Dermis blood vessel endothelial cell (primary cell): ENCODE measurements at regions not wholly inside any gene's neighbourhood (a gene's known extent, or its start where the extent isn't known, plus 50 kb on each side); places are given as distances from the start of the nearest gene placed in this dataset.
A peak's percentile ranks its signal among the peaks of the same experiment; 100 is the strongest.
"Not testable (repeated sequence)": the region's sequence is repeated elsewhere in the genome, so short reads cannot be mapped to it uniquely, and the experiment has no call there.

Source experiments
- DNase-seq: peaks from one replicate; pipeline ENCODE4 v3.0.0; 2010

DNA sequence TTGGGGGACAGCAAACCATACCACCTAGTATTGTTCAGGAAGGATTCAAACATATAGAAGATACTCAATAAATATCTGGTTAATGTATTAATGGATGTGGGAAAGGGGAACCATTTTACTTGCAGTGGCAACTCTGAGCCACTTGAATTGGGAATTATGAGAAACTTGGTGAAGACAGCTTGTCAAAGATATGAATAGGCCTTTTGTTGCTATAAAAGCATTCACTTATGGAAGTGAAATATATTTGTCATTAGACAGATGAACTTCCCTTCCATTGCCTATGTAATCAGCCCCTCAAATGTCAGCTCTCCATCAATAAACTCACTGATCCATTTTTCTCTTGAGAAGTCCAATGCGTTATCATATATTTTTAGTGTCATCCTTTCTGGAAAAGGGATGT is 56.1 kb downstream of the GPR85 start:
- no peak for DNase-seq

DNA sequence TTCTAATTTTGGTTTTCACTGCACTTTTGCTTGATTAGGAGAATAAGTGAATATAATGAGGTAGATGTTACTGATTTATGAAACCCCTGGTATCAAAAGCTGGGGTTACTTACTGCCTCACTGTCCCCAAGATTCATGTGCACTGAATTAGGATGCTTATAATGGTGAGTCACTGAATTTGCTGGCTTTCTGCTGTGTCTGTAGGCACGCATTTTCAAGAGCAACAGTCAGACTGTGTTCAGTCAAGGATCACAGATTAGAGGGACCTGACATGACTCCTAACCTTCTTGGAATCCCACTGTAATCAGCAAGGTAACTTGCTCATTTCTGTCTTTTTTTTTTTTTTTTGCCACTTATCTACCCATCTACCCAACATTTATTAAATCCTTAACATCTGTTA is 59.7 kb downstream of the GPR85 start:
- DNase-seq: no peak

DNA sequence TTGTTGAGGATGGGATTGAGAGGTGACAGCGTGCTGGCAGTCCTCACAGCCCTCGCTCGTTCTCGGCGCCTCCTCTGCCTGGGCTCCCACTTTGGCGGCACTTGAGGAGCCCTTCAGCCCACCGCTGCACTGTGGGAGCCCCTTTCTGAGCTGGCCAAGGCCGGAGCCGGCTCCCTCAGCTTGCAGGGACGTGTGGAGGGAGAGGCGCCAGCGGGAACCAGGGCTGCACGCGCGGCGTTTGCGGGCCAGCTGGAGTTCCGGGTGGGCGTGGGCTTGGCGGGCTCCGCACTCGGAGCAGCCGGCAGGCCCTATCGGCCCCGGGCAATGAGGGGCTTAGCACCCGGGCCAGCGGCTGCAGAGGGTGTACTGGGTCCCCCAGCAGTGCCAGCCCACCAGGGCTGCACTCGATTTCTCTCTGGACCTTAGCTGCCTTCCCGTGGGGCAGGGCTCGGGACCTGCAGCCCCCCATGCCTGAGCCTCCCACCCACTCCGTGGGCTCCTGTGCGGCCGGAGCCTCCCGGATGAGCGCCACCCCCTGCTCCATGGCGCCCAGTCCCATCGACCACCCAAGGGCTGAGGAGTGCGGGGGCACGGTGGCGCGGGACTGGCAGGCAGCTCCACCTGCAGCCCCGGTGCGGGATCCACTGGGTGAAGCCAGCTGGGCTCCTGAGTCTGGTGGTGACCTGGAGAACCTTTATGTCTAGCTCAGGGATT is 69.3 kb downstream of the GPR85 start:
- DNase-seq: not testable (repeated sequence)

DNA sequence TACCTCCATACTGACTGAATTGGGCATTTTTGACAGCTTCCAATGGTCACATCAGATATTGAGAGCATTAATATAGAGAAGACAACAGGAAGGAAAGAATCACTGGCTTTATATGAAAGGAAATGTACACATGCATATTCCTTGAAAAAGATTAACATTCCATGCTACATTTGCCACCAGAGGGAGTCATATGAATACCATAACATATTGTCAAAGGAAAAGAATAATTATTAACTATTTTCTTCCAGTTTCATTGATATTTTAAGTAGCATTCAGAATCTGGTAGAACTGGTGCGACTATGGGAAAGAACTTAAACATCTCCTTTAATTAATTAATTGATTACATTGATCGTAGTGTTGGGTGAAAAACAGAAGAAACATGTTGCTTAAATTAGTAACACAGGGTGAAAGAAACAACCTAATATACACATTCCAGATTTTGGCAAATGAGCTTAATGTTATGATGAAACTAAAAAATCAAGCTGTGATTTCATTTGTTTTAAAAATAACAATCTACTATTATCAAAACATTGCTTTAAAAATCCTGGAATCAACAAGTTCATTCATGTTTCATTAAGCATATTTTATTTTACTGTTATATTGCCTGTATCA is 71.5 kb downstream of the GPR85 start:
- peak; percentile 59 for DNase-seq

DNA sequence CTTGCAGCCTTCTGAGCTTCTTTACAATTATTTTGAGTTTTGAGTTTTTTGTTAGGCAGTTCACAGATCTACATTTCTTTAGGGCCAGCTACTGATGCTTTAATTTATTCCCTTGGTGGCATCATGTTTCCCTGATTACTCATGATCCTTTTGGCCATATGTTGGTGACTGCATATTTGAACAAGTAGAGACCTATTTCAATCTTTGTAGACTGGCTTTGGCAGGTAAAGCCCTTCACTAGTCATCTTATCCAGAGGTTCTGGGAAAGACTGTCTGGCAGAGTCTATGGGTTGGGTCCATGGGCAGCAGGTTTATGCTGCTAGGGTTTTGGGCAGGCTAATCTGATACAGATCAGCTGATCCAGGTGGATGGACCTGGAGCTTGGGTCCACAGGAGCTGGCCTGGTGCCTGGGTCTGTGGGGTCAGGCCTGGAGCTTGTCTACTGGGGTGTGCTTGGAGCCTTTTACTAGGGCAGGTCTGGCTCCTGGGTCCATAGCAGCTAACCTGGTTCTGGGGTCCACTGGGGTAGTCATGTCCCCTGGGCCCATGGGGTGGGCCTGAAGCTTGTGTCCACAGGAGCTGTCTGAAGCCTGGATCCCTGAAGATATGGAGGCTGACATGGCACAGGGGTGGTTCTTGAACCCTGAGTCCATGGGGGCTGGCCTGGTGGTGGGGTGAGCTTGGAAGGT is 72.7 kb downstream of the GPR85 start:
- DNase-seq: no peak

DNA sequence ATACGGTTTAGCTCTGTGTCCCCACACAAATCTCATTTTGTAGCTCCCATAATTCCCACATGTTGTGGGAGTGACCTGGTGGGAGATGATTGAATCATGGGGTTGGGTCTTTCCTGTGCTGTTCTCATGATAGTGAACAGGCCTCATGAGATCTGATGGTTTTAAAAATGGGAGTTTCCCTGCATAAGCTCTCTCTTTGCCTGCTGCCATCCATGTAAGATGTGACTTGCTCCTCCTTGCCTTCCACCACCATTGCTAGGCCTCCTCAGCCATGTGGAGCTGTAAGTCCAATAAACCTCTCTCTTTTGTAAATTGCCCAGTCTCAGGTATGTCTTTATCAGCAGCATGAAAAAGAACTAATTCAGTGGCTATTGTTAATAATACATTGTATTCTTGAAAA is 73.8 kb downstream of the GPR85 start:
- DNase-seq: not testable (repeated sequence)

DNA sequence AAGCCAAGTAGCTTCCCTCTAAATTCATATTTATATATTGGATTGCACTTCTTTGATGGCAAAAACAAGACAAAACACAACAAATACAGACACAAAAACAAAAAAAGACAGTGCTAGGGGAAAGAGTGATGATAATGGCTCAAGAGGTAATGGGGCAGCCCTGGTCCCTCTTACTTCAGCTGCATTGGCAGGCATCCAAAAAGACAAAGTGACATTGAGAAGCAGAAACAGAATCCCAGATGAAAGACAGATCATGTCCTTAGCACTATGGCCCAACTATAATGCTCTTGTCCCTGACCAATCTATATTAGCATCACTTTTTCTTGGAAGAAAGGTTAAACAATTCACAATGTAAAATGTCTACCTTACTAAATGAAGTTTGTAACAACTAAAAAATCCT is 76.2 kb downstream of the GPR85 start:
- DNase-seq: no peak

DNA sequence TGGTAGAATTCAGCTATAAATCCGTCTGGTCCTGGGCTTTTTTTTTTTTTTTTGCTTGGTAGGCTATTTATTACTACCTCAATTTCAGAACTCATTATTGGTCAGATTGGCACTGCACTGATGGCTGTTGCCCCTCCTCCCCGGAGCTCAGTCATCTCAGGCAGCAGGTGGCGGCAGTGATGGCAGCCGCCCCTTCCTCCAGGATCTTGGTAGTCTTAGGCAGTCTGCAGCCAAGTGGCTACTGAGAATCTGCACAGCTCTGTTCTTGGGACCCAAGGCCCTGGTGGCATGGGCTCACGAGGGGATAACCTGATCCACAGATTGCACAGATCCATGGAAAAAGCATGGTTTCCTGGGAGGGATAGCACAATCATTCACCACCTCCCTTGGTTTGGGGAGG is 77.9 kb downstream of the GPR85 start:
- no peak for DNase-seq

DNA sequence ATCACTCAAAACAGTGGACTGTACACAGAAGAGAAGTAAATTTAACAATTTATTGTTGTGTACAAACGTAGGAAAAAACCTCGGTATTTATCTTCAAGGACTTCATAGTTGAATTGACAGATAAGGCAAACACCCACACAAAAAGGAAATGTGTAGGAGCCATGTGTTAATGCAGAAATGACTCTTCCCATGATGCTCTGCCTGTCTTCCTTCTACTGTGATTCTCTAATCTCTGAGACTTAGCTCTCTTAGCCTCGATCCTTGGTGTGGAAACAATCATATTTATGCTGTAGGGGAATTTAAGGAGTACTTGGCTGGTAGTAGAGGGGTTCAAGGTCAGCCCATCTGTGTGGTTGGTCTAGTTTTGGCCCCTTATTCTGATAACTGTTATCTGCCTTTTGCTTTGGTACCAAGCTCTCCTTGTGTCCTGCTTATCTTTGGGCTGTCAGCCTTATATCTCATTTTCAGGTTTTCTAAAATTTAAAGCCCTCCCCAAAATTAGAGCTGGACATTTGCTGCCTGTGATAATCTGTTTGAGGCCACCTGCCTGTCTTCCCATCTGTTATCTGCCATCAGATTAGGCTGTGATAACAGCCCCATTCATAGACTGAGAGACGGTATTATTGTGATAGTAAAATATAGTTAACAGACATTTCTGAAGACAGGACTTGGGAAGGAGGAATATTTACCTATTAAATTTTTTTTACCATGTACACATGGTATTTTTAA is 81.7 kb downstream of the GPR85 start:
- no peak for DNase-seq

DNA sequence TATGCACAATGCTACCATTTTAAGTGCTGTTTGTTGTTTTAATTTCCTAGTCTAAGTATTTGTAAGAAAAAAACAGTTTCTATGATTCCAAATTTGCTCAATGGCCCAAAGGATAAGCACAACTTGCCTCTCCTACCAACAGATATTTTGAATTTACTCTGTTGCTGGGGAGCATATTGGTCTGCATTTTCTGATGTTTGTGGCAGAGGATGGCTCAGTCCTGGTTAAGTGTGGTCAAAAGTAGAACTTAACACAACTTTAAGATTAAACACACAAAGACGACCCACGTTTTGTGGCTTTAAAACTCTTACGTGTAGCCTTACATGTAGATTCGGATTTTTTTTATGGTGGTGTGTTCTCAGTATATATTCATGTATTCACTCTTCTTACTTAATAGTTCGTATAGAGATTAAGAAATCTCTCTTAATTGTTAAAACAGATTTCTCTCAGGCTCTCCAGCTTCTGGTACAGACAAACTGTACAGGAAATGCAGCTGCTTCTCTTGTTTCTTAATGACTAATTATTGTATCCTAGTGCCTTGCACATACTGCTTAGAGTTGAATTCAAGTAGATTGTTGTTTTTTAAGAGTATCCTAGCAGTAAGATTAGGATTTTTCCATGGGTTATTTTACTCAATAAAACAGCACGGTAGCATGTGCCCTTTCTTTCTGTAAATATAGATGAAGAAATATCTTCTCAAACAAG is 86.2 kb downstream of the GPR85 start:
- DNase-seq: no peak

DNA sequence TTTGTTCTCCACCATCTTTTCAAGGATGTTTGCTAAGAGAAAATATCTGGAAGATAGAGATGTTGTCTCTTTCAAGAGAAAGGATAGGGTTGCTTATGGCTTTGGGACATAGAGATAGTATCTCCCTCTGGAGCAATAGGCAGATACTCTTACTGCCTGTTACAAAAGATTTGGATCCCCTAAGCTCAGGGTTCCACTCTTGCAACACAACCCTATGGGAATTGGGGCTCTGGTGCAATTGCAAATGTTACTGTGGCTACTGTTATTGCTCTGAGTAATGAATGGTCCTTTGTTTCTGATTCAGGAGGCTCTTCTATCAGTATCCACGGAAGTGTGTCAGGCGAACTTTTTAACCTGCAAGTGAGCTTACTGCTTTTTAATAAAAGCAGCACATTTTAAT is 88.8 kb downstream of the GPR85 start:
- DNase-seq: no peak

DNA sequence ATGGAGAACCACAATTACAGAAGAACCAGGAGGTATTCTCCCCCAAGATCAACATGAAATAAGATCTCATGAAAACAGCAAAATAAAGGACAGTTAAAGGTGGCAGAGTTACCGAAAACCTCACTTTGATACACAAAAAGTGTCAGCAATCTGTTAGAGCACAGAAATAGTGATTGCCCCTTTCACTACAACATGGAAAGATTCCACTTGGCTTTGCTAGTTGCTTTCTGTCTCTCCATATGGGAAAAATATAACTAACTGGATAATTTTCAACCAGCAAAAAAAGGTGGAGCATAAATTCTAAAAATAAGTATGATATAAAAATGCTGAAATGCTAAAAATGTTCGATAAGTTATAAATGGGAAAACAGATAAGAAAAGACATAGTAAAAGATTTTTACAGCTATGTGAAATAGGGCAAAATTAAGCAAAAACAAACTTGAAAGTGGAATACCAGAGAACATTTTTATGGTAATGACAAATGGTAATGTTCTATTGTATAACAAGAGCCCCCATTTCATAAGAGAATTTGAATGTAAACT is 90.2 kb downstream of the GPR85 start:
- no peak for DNase-seq

DNA sequence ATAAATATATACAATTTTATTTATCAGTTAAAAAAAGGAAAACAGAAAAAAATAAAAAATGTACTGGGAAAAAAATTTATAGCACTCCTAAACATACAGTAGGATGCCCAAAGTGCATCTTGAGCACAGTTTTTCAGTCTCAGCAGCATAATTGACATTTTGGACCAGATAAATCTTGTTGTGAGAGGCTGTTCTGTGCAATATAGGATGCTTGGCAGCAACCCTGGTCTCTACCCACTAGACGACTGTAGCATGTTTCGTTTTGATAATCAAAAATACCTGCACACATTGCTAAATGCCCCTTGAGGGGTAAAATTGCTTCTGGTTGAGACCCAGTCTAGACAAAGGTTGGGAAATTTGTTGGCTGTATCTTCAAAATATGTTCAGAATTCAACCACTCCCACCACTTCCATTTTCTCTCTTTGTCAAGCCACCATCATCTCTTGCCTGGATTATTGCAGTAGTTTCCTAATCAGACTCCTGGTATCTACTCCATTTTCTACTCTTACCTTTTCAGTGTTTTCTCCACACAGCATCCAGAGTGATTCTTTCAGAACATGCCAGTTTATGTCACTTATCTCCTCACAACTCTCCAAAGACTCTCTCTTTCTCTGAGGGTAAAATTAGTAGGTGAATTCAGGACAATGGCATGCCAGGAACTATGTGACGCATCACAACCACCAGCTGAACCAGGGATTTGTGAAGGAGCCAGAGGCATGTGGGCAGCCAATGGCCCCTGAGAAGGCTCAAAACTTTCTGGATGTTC is 91.4 kb downstream of the GPR85 start:
- DNase-seq: no peak

DNA sequence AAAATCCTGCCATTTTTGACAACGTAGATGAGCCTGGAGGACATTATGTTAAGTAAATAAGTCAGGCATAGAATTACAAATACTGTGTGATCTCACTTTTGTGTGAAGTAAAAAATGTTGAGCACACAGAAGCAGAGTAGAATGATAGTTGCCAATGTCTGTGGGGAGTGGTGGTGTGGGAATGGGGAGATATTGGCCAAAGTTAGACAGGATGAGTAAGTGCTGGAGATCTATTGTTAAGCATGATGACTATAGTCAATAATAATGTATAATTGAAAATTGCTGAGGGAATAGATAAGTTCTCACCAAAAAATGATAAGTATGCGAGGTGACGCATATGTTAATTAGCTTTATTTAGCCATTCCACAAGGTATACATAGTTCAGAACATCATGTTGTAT is 92.0 kb downstream of the GPR85 start:
- no peak for DNase-seq

DNA sequence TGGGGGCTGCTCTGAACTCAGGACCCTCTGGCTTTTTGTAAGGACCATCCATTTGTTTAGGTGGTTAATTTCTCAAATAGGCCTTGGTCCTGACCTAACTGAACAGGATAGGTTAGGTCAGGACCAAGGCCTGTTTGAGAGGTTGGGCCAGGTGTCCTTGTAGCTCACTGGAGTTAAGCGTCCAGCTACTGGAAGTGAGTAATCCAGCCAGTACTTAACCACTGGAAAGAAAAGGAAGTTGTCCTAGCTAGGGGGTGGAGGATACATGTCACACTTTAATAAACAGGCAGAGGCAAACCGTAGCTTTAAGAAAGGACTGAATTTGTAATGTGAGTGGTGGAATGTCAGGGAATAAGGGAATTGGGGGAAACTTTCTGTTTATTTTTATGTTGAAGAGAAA is 96.0 kb downstream of the GPR85 start:
- peak; percentile 1 for DNase-seq

DNA sequence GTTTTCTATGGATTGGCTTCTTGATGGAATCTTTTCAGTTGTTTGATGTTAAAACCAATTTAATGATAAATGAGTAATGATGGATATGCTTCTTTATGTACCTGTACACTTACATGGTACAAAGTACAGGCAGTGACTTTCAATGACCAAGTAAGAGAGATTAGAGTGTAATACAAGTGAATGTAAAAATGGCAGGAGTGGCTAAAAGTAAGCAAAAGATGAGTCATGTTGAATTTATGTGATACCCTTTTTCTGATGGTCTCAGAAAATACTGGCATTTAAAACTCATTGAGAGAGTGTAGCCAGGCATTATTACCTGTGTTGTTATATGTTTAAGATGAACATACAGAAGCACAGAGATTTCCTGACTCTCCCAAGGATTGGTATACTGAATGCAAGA is 97.1 kb downstream of the GPR85 start:
- DNase-seq: no peak

DNA sequence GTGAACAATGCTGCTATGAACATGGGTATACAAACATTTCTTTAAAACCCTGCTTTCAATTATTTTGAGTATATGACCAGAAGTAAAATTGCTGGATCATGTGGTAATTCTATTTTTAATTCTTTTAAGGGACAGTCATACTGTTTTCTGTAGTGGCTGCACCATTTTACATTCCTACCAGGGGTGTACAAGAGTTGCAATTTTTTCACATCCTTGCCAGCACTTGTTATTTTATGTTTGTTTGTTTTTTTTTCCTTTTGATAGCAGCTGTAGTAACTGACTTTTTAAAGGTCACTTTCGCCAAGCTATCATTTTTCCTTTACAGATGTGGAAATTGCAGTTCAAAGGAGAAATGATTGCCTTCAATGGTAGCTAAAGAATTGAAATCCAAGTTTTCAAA is 99.5 kb downstream of the GPR85 start:
- DNase-seq: no peak

DNA sequence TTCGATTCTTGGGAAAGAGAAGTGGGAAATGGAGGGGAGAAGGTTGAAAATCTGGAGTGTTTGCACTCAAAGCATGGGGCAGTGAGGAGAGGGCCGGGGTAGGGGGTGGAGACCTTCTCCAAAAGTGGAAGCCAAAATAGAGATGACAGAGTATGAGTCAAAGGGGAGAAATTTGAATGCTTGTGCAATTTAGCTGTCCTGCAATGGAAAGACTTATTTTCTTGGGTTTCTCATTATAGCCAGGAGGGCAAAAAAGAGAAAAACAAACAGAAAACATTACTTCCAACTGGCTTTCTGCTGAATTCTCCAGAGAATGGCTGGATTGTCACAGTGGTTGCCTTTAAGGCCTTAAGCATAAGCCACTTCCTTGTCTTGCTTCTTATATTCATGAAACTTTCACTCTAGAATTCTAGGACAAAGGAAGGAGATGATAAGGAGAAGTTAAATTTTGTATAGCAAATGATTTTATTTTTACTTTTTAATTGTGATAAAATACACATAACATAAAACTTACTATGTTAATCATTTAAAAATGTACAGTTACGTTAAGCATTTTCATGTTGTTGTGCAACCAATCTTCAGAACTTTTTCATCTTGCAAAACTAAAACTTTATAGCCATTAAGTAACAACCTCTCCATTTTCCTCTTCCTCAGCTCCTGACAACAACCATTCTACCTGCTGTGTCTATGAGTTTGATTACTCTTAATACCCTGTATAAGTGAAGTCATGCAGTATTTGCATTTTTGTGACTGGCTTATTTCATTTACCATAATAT is 100.2 kb downstream of the GPR85 start:
- DNase-seq: no peak

DNA sequence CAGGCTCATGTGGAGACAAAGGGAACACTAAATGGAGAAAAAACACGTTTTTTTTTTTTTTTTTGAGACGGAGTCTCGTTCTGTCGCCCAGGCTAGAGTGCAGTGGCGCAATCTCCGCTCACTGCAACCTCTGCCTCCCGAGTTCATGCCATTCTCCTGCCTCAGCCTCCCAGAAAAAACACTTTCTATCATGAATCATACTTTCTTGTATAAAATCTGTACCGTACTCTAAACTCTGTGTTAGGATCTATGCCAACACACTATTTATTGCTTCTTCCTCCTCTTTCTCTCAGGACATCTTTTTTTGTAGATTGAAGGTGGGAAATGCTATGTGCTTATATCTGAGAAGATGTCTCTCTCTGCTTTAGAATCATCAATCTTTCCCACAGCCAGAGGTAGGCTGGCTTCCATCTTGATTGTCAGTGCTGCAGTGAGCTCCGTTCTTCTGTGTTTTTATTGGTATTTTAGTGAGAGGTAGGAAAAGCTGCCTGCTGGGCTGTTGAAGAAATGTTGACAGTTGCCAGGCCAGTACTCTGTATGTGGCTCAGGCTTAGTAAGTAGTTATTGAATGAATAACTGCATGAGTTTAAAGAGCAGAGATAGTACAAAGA is 101.1 kb downstream of the GPR85 start:
- no peak for DNase-seq

DNA sequence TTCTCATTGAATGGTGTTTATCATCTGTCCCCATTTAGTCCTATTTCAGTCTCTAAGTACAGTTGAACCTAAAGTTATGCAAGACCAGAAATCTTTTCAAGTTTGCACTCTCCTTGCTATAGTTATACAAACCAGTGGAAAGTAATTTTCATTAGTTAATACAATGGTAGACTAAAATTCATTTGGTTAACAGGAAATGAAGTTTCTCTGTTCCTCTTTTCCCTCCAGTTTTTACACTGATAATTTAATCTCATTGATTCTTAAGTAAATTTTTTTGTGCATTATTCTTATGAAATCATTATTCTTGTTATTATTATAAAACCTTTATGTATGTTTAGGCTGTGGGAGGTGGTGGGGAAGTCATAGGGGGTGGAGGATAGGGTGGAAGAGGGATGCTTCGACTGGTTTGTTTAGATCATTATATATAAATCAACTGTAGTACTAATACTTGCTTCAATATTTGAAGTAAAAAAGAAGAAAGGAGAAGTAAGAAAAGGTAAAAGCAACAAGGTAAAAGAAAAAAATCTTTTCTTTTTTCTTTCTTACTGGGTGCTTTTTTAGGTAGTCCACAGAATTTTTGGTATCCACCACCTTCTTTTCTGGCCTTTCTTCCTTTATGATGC is 104.1 kb downstream of the GPR85 start:
- no peak for DNase-seq
